ENCODE measurements at regions not wholly inside any gene's neighbourhood (a gene's known extent, or its start where the extent isn't known, plus 50 kb on each side); places are given as distances from the start of the nearest gene placed in this dataset.

DNA sequence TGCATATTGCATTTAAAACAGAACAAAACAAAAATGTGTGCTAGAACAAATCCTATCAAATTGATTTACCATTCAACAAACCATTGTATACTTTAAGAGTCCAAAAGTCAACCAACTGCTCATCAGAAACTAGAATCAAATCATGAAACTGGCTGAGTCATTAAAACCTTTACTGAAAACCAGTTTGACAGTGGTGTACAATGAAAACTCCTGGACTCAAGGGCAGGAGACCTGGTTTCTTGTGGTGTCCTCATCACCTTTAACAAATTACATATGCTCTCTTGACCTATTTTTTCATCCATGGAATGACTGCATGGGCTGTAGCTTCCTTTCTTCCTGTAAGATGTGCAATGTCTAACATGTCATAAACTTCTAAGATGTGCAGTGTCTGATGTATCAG is 315.3 kb upstream of the SLC30A5 start:
- TF ChIP-seq POLR2A (IDR thresholded peaks at IDR 0.05; ENCODE audit: low read length): no peak
- no peak for TF ChIP-seq GATA1 (IDR thresholded peaks at IDR 0.05; ENCODE audit: low read depth, low read length)
